Chondrocyte (in vitro differentiated cells): ENCODE measurements at regions not wholly inside any gene's neighbourhood (a gene's known extent, or its start where the extent isn't known, plus 50 kb on each side); places are given as distances from the start of the nearest gene placed in this dataset.

Source experiments
- DNase-seq: peaks from one replicate; pipeline ENCODE4 v3.0.0; 2021; ENCODE audit warnings: mixed read lengths, low spot score
- H3K27ac Mint-ChIP-seq: one replicate; pipeline ENCODE4 v1.8.0; 2021; ENCODE audit warnings: mild to moderate bottlenecking, moderate library complexity, mixed read lengths; ENCODE audit not compliant: unreplicated experiment
- H3K27me3 Mint-ChIP-seq: 2 replicates; pipeline ENCODE4 v1.8.0; 2021; ENCODE audit warnings: low read depth, mixed read lengths
- H3K36me3 Mint-ChIP-seq: 2 replicates; pipeline ENCODE4 v1.8.0; 2021; ENCODE audit warnings: low read depth, mixed read lengths
- H3K4me1 Mint-ChIP-seq: 2 replicates; pipeline ENCODE4 v1.8.0; 2021; ENCODE audit warnings: low read depth, mild to moderate bottlenecking, mixed read lengths
- H3K4me3 Mint-ChIP-seq: one replicate; pipeline ENCODE4 v1.8.0; 2021; ENCODE audit warnings: mild to moderate bottlenecking, moderate library complexity, mixed read lengths; ENCODE audit not compliant: unreplicated experiment
- H3K9me3 Mint-ChIP-seq: 2 replicates; pipeline ENCODE4 v1.8.0; 2021; ENCODE audit warnings: low read depth, mixed read lengths
- TF ChIP-seq, protein P1 (sequence below): fragments of 200-600 bp; sonication (generic); IDR thresholded peaks from 2 replicates; pipeline ENCODE4 v1.5.0; 2021; ENCODE audit warnings: antibody characterized with exemption, mild to moderate bottlenecking, moderate library complexity

DNA sequence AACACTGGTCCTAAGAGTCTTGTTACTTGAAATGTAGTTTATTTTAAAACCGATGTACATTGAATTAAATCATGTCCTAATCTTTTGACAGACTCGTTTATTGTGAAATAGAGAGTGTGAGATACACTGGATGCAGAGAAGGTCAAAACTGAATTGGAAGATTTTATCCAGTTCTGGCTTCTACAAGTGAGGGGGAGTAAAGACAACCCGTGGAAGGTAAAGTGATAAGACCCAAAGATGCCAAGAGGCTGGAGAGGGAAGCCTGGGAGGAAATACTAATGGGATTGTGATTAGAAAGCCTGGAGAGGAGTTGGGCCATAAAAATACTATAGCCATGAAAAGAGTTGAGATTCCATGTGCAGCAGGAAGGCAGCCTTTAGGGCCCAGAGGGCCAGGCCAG, 424.5 kb upstream of the NR3C2 start:
- Mint-ChIP-seq H3K27ac (no peak overlapping the region), H3K36me3 (no peaks in the 10 kb centered on the region), H3K4me3 (no peak overlapping the region), H3K4me1 (no peaks in the 10 kb centered on the region), H3K9me3 (no peaks in the 10 kb centered on the region), H3K27me3 (peaks cover 10% of the 10 kb centered on the region)
- no peak for DNase-seq
- TF ChIP-seq, protein P1, sequence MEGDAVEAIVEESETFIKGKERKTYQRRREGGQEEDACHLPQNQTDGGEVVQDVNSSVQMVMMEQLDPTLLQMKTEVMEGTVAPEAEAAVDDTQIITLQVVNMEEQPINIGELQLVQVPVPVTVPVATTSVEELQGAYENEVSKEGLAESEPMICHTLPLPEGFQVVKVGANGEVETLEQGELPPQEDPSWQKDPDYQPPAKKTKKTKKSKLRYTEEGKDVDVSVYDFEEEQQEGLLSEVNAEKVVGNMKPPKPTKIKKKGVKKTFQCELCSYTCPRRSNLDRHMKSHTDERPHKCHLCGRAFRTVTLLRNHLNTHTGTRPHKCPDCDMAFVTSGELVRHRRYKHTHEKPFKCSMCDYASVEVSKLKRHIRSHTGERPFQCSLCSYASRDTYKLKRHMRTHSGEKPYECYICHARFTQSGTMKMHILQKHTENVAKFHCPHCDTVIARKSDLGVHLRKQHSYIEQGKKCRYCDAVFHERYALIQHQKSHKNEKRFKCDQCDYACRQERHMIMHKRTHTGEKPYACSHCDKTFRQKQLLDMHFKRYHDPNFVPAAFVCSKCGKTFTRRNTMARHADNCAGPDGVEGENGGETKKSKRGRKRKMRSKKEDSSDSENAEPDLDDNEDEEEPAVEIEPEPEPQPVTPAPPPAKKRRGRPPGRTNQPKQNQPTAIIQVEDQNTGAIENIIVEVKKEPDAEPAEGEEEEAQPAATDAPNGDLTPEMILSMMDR: no peak

DNA sequence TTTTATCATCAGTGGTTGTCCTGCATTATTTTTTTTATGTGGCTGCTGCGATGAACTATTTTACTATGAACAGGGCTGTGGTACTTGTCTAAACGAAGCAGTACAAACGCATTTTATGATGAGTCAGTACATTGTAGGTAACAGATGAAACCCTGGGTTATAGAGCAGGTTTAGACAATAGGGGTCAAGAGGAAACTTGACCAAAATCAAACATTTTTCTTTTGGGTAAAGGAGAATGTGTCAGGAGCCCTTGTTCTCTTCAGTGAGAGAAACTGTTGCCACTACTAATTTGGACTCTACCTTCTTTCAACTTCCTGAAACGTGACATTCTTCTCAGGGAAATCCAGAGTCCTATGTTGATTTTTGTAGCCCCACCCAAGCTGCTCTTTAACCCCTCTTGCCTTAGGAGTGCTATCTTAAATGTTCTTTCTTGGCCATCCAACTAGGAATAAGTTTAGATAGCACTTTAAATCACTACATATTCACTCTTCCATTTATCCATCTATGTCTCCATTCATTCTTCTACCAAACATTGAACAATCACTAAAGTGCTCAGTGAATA, 415.8 kb upstream of the NR3C2 start:
- peaks cover 2% of the 10 kb centered on the region for H3K27me3 Mint-ChIP-seq
- H3K4me1 Mint-ChIP-seq: no peaks in the 10 kb centered on the region
- no peak for DNase-seq
- H3K9me3 Mint-ChIP-seq: peaks cover 7% of the 10 kb centered on the region
- H3K27ac Mint-ChIP-seq: no peak overlapping the region
- no peak overlapping the region for H3K4me3 Mint-ChIP-seq
- H3K36me3 Mint-ChIP-seq: no peaks in the 10 kb centered on the region
- TF ChIP-seq, protein P1: no peak

DNA sequence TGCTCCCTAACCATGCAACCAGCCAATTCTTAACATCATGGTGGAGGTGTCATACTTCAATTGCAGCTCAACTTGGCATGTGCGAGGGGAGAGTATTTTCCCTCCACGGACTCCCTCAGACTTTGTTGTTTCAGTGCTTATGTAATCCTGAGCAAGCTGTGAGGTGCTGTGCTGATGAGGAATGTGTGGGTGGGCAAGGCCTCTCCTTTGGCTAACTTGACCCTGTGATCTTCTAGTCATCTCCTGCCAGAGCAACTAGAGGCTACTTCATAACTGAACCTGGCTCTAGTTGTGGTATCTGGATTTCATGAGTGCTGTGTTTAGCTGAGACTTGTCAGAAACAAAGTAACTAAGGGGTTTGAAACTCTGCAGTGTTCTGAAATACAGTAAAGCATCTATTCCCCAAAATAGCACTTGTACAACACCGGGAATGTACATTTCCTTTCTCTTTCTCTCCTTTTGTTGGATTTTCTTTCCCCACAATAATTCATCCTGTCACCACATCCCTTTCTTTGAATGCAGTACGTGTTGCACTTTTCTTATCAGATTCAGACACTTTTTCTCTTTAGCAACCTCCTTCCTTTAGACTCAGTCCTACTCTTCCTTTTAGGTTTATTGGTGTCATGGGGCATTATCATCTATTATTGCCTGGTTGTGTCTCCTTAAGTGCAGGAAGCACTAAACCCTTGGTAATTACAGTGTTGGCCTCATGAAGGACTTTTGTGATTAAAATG, 415.2 kb upstream of the NR3C2 start:
- Mint-ChIP-seq H3K27ac (no peak overlapping the region), H3K4me1 (no peaks in the 10 kb centered on the region), H3K9me3 (peaks cover 7% of the 10 kb centered on the region), H3K36me3 (no peaks in the 10 kb centered on the region), H3K4me3 (no peak overlapping the region), H3K27me3 (peaks cover 2% of the 10 kb centered on the region)
- TF ChIP-seq, protein P1: no peak
- DNase-seq: no peak

DNA sequence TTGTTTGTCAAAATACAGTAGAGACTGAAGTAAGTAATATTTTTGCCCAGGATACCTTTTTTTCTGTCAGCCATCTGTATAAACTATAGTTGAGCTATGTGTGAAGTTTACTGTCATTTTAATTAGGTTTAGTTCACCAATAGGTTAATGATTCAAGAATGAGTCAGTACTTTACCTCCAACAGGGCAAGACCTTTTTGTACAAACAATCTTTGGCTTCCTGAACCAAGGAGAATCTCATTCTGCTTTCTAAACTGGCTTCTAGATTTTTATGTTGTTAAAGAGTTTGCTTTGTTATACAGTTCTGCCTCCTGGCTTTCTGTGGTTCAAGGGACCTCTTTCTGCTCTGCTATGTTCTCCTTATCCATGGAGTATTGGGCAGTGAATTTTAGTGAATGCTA, 412.0 kb upstream of the NR3C2 start:
- Mint-ChIP-seq H3K4me3 (no peak overlapping the region), H3K27me3 (peaks cover 2% of the 10 kb centered on the region), H3K27ac (no peak overlapping the region), H3K4me1 (no peaks in the 10 kb centered on the region), H3K9me3 (peaks cover 6% of the 10 kb centered on the region), H3K36me3 (no peaks in the 10 kb centered on the region)
- no peak for DNase-seq
- TF ChIP-seq, protein P1: no peak

DNA sequence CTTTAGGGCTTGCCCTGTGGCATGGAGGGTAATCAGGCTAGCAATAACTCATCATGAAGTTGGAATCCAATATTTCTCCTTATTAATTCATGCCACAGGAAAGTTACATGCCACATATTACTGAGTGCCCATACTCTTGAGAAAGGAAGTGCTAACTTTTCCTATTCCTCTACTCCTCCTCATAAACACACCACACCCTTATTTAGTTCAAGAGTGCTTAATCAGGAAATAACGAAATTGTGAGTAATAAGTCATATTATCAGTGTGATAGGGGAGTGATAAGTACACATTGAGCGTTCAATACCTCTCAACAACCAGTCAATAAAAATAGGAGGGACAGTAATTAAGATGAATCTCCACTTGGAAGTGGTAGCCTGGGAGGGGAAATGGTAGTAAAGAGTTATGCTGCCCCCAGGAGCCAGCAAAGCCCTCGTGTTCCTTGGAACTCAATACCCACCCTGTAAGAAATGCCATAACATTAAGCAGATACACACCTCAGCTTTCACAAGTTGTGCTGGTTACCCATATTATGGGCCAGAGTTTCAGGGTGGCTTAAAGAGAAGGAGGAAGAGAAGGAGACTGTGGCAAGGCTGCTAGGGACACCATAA, 410.0 kb upstream of the NR3C2 start:
- peaks cover 5% of the 10 kb centered on the region for H3K9me3 Mint-ChIP-seq
- DNase-seq: no peak
- peaks cover 2% of the 10 kb centered on the region for H3K27me3 Mint-ChIP-seq
- TF ChIP-seq, protein P1: no peak
- H3K36me3 Mint-ChIP-seq: no peaks in the 10 kb centered on the region
- no peaks in the 10 kb centered on the region for H3K4me1 Mint-ChIP-seq
- H3K4me3 Mint-ChIP-seq: no peak overlapping the region
- no peak overlapping the region for H3K27ac Mint-ChIP-seq
